OCI-LY3 (cell line): ENCODE measurements at regions not wholly inside any gene's neighbourhood (a gene's known extent, or its start where the extent isn't known, plus 50 kb on each side); places are given as distances from the start of the nearest gene placed in this dataset.

Experiments
- CTCF ChIP-seq: fragments of 200-600, 300-600 bp; sonication (generic); IDR thresholded peaks from 2 replicates; pipeline ENCODE4 v1.5.1; 2014; ENCODE audit warnings: antibody characterized with exemption, low read length, low read depth
- EZH2phosphoT487 ChIP-seq: fragments of 200-600 bp; shearing (Covaris generic); IDR thresholded peaks from 2 replicates; pipeline ENCODE4 v1.6.1; 2018; ENCODE audit warnings: antibody characterized with exemption, mixed run types, low read depth

GRCh38 chr6:44569931-44570385 is 182.5 kb downstream of the CDC5L start:
- TF ChIP-seq CTCF (no peak), EZH2phosphoT487 (no peak)
